Coronary artery (tissue), 2 donors: ENCODE measurements at regions not wholly inside any gene's neighbourhood (a gene's known extent, or its start where the extent isn't known, plus 50 kb on each side); places are given as distances from the start of the nearest gene placed in this dataset.

Experiments used
- DNase-seq: peaks from one replicate; pipeline ENCODE4 v3.0.0-alpha.2; 2017; ENCODE audit warnings: low spot score
- H3K27ac ChIP-seq, 2 donors: fragments of 200-600 bp; sonication (generic); one replicate each; pipeline ENCODE4 v1.5.1; 2016 to 2019
- H3K4me3 ChIP-seq: fragments of 200-600 bp; sonication (generic); 2 replicates; pipeline ENCODE4 v1.5.1; 2016; ENCODE audit warnings: mild to moderate bottlenecking, moderate library complexity
- CTCF ChIP-seq: fragments of 200-600 bp; sonication (generic); IDR thresholded peaks from one replicate; pipeline ENCODE4 v1.5.1; 2019; ENCODE audit warnings: antibody characterized with exemption

- TF ChIP-seq CTCF: no peak
- H3K27ac ChIP-seq: peak overlapping the region in 1 of 2 donors; percentile 48
- H3K4me3 ChIP-seq: no peak overlapping the region
These were observed 146.0 kb upstream of the AGR3 start for GRCh38 chr7:17027789-17028152.

DNA sequence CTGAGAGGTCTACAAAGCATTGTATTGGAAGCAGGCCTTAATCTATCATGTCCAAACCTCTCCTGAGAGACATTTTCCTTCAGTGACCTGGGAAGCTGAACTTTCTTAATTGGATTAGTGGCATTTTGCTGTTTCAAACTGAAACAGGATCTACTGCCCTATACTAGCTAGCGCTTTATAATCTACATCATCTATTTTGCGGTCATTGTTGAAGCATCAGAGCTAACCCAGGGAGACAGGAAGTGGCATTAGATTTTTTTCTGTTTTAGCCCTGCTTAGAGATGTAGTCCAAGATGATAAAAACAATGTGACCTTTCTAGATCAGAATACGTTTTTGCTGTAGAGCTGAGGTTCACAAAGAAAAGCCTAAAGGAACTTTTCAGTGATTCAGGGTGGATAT, 147.4 kb upstream of the AGR3 start:
- no peak overlapping the region for H3K27ac ChIP-seq
- TF ChIP-seq CTCF: no peak
- H3K4me3 ChIP-seq: no peak overlapping the region
- no peak for DNase-seq

More at GRCh38 chr7:17027789-17028152, 146.0 kb upstream of the AGR3 start:
- no peak for DNase-seq

GRCh38 chr7:17030559-17030958, 148.8 kb upstream of the AGR3 start:
- H3K4me3 ChIP-seq: no peak overlapping the region
- H3K27ac ChIP-seq: no peak overlapping the region
- TF ChIP-seq CTCF: no peak
- no peak for DNase-seq

DNA sequence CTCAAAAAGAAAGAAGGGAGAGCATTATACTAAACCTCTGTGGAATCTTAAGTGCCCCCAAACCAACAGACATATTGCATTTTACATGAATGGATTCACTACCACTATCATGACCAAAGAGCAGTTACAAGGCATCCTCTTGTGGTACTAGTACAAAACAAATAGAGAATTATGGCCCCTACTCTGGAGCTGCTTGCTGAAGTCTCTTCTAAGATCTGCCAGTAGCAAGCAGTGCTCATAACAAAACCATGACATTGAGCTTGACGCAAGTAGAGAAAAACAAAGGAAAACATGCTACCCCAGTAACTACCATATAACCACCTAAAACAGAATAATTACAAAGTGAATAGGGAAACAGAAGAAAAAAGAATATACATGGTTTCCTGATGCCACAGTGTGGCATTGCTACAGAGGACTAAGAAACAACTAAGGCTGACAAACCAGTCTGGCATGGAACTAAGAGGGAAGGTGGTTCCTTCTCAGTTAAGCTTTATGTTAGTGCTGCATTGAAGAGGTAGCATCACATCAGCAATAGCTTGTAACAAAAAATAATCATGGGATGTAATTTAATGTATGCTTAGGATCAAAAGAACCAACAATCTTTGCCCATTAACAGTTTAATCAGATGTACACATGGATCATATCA, 150.2 kb upstream of the AGR3 start:
- no peak for TF ChIP-seq CTCF
- no peak for DNase-seq
- H3K27ac ChIP-seq: no peak overlapping the region
- no peak overlapping the region for H3K4me3 ChIP-seq

DNA sequence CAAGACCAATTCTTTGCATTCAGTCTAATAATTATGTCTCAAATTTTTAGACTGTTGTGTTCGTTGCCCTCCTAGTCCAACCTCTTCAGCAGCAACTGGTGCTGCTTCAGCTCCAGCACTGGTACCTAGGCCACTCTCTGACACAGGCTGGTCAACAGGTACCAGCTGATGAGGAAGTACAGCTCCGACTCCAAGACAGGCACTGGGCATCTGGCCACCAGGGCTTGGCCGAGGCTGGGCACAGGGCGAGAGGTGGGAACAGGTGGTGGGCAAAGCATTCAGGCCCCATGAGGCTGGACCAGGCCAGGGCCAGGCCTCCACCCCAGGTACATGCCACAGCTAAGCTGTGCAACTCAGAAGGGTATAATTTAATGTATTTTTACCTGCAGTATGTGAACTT, 151.5 kb upstream of the AGR3 start:
- DNase-seq: no peak
- H3K27ac ChIP-seq: no peak overlapping the region
- H3K4me3 ChIP-seq: no peak overlapping the region
- TF ChIP-seq CTCF: no peak

DNA sequence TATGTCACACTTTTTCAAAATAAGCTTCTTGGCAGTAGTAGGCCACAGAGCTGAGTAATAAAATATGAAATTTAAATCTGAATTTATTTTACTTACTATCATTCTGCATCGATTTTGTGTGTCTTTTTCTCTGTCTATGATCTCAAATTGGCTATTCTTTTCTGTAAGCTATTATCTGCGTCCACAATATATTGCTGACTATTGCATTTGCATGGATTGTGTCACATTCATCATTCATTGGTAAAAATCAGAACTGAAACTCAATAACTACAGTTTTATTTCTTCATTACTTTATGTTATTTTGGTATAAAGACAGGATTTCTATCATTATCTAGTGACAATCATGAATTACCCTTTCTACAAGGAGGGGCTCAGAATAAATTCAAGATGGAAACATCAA, 154.8 kb upstream of the AGR3 start:
- no peak for TF ChIP-seq CTCF
- Histone ChIP-seq H3K27ac (no peak overlapping the region), H3K4me3 (no peak overlapping the region)
- no peak for DNase-seq

- no peak for DNase-seq
- Histone ChIP-seq H3K27ac (no peak overlapping the region), H3K4me3 (no peak overlapping the region)
- TF ChIP-seq CTCF: no peak
These were observed 155.6 kb upstream of the AGR3 start for GRCh38 chr7:17037356-17037755.
